Vagina (tissue), 2 donors: ENCODE measurements at regions not wholly inside any gene's neighbourhood (a gene's known extent, or its start where the extent isn't known, plus 50 kb on each side); places are given as distances from the start of the nearest gene placed in this dataset.

Source experiments
- DNase-seq, 2 donors: peaks; one replicate each; pipeline ENCODE4 v3.0.0-alpha.2; 2017; ENCODE audit errors: extremely low spot score in 2 of 2
- H3K27ac ChIP-seq: fragments of 200-600 bp; sonication (generic); one replicate; pipeline ENCODE4 v1.5.1; 2019
- H3K27me3 ChIP-seq: fragments of 200-600 bp; sonication (generic); one replicate; pipeline ENCODE4 v1.5.1; 2019
- H3K36me3 ChIP-seq, 2 donors: fragments of 200-600 bp; sonication (generic); one replicate each; pipeline ENCODE4 v1.5.1; 2017 to 2019
- H3K4me1 ChIP-seq: fragments of 200-600 bp; sonication (generic); one replicate; pipeline ENCODE4 v1.5.1; 2019
- H3K4me3 ChIP-seq, 2 donors: fragments of 200-600 bp; sonication (generic); 1 replicate in 1 of 2; 2 replicates in 1 of 2; pipeline ENCODE4 v1.5.1; 2016 to 2019
- H3K9me3 ChIP-seq: fragments of 200-600 bp; sonication (generic); one replicate; pipeline ENCODE4 v1.5.1; 2019
- CTCF ChIP-seq, 3 experiments: fragments of 450-650 bp in 2 of 3; fragments of 200-600 bp in 1 of 3; sonication (generic) in 1 of 3; IDR thresholded peaks; one replicate each; pipeline ENCODE4 v1.5.1; 2017 to 2019; ENCODE audit warnings: antibody characterized with exemption in 3 of 3, mild to moderate bottlenecking in 2 of 3, moderate library complexity in 2 of 3
- POLR2A ChIP-seq, 2 donors: fragments of 450-650 bp; IDR thresholded peaks; one replicate each; pipeline ENCODE4 v1.6.1; 2017; ENCODE audit warnings: antibody characterized with exemption in 2 of 2, mild to moderate bottlenecking in 2 of 2, moderate library complexity in 2 of 2
- POLR2AphosphoS5 ChIP-seq, 2 donors: sonication (generic); formaldehyde crosslinking; IDR thresholded peaks; one replicate each; pipeline ENCODE4 v1.9.0; 2017; ENCODE audit warnings: antibody characterized with exemption in 2 of 2, mild to moderate bottlenecking in 2 of 2, low read depth in 1 of 2; ENCODE audit not compliant: insufficient read depth in 1 of 2
- intact Hi-C: fragments of 100-400 bp; cut with DNase I; formaldehyde crosslinking; loops from one replicate; pipeline ENCODE4 v1.15.1; 2023

GRCh38 chr14:66066981-66067776 lies 419.0 kb upstream of the CCDC196 start:
- DNase-seq: no peak
- Histone ChIP-seq H3K27ac (no peak overlapping the region), H3K4me1 (peaks cover 12% of the 10 kb centered on the region), H3K27me3 (no peaks in the 10 kb centered on the region), H3K9me3 (no peaks in the 10 kb centered on the region), H3K36me3 (no peaks in the 10 kb centered on the region), H3K4me3 (no peak overlapping the region)
- intact Hi-C loops: no loop called here
- TF ChIP-seq POLR2AphosphoS5 (IDR thresholded peaks at IDR 0.05; ENCODE audit: insufficient read depth in 1 of 2, low read depth in 1 of 2): no peak
- TF ChIP-seq CTCF (IDR thresholded peaks at IDR 0.05): no peak
- no peak for TF ChIP-seq POLR2A (IDR thresholded peaks at IDR 0.05)

GRCh38 chr14:66069036-66069435 lies 417.1 kb upstream of the CCDC196 start:
- intact Hi-C loops: no loop called here
- no peak for DNase-seq
- no peaks in the 10 kb centered on the region for H3K36me3 ChIP-seq
- no peak overlapping the region for H3K27ac ChIP-seq
- H3K27me3 ChIP-seq: no peaks in the 10 kb centered on the region
- TF ChIP-seq CTCF (IDR thresholded peaks at IDR 0.05) (no peak), POLR2AphosphoS5 (IDR thresholded peaks at IDR 0.05; ENCODE audit: insufficient read depth in 1 of 2, low read depth in 1 of 2) (no peak), POLR2A (IDR thresholded peaks at IDR 0.05) (no peak)
- no peak overlapping the region for H3K4me3 ChIP-seq
- H3K4me1 ChIP-seq: peaks cover 12% of the 10 kb centered on the region
- H3K9me3 ChIP-seq: no peaks in the 10 kb centered on the region

- H3K27ac ChIP-seq: no peak overlapping the region
- intact Hi-C loops: no loop called here
- no peak for TF ChIP-seq CTCF (IDR thresholded peaks at IDR 0.05)
- no peaks in the 10 kb centered on the region for H3K36me3 ChIP-seq
- H3K4me3 ChIP-seq: no peak overlapping the region
- no peak for DNase-seq
- H3K27me3 ChIP-seq: no peaks in the 10 kb centered on the region
- H3K4me1 ChIP-seq: peaks cover 12% of the 10 kb centered on the region
- H3K9me3 ChIP-seq: no peaks in the 10 kb centered on the region
These were observed 416.2 kb upstream of the CCDC196 start for GRCh38 chr14:66069830-66070541.

DNA sequence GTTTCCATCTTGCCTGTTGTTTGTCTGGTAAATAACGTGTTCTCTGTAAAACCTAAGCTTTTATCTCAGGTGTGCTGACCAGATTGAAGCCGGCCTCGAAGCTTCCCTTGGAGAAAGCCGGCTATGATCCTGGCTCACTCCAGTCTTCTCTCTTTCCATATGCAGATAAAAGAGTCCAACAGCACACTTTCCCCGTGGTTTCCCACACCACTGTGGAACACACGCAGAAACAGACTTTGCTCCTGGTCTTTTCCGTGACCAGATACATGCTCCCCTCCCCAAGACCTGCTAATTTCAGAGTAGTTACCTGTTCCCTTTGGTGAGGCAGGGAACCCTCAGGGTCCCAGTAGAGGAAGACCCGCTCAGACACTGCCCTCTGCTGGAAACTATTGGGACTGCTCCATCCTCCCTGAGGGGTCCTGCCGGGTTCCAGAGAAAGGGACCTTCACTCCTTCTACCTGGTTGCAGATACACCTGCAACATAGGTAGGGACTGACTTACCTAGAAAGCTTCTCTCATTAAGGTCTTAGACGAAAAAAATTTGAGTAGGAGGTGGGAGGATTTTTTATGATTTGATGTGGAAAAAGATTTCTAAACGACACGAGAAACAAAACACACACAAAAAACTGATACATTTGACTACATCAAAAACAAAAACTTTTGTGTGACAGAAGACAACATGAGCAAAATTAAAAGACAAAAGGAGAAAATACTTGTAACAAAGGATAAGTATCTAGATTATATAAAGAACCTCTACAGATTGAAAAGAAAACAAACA lies 415.4 kb upstream of the CCDC196 start:
- H3K4me3 ChIP-seq: no peak overlapping the region
- intact Hi-C loops: no loop called here
- no peaks in the 10 kb centered on the region for H3K27me3 ChIP-seq
- H3K36me3 ChIP-seq: no peaks in the 10 kb centered on the region
- H3K4me1 ChIP-seq: peaks cover 12% of the 10 kb centered on the region
- DNase-seq: no peak
- H3K9me3 ChIP-seq: no peaks in the 10 kb centered on the region
- H3K27ac ChIP-seq: no peak overlapping the region
- TF ChIP-seq POLR2AphosphoS5 (IDR thresholded peaks at IDR 0.05; ENCODE audit: insufficient read depth in 1 of 2, low read depth in 1 of 2) (no peak), CTCF (IDR thresholded peaks at IDR 0.05) (peak in 1 of 3 experiments; percentile 49)
